ENCODE measurements at regions not wholly inside any gene's neighbourhood (a gene's known extent, or its start where the extent isn't known, plus 50 kb on each side); places are given as distances from the start of the nearest gene placed in this dataset.

GRCh38 chr9:88661759-88662158, 126.8 kb downstream of the NXNL2 start:
- TF ChIP-seq CTCF (IDR thresholded peaks at IDR 0.05; ENCODE audit: low read depth, low read length) (no peak), POLR2A (IDR thresholded peaks at IDR 0.05; ENCODE audit: extremely low read depth, insufficient read length) (no peak), MAX (IDR thresholded peaks at IDR 0.05; ENCODE audit: low read depth, low read length) (no peak), MYC (IDR thresholded peaks at IDR 0.05; ENCODE audit: low read depth, low read length) (no peak)
- no peak overlapping the region for H3K4me3 ChIP-seq (ENCODE audit: low read depth, low read length)
- DNase-seq (ENCODE audit: low read depth), result peak; percentile 21

GRCh38 chr9:88663771-88664419, 128.9 kb downstream of the NXNL2 start:
- no peak for DNase-seq (ENCODE audit: low read depth)
- TF ChIP-seq MAX (IDR thresholded peaks at IDR 0.05; ENCODE audit: low read depth, low read length) (no peak), CTCF (IDR thresholded peaks at IDR 0.05; ENCODE audit: low read depth, low read length) (no peak), MYC (IDR thresholded peaks at IDR 0.05; ENCODE audit: low read depth, low read length) (no peak), POLR2A (IDR thresholded peaks at IDR 0.05; ENCODE audit: extremely low read depth, insufficient read length) (no peak)
- no peak overlapping the region for H3K4me3 ChIP-seq (ENCODE audit: low read depth, low read length)

- no peak for DNase-seq (ENCODE audit: low read depth)
- TF ChIP-seq CTCF (IDR thresholded peaks at IDR 0.05; ENCODE audit: low read depth, low read length), result no peak
Measured at GRCh38 chr9:88664773-88665172, 129.8 kb downstream of the NXNL2 start.

GRCh38 chr9:88672874-88673689, 138.1 kb downstream of the NXNL2 start:
- no peak overlapping the region for H3K4me3 ChIP-seq (ENCODE audit: low read depth, low read length)
- TF ChIP-seq CTCF (IDR thresholded peaks at IDR 0.05; ENCODE audit: low read depth, low read length) (no peak), MYC (IDR thresholded peaks at IDR 0.05; ENCODE audit: low read depth, low read length) (no peak), POLR2A (IDR thresholded peaks at IDR 0.05; ENCODE audit: extremely low read depth, insufficient read length) (no peak), MAX (IDR thresholded peaks at IDR 0.05; ENCODE audit: low read depth, low read length) (no peak)
- DNase-seq (ENCODE audit: low read depth), result peak; percentile 15

More at GRCh38 chr9:88664773-88665172, 129.8 kb downstream of the NXNL2 start:
- no peak overlapping the region for H3K4me3 ChIP-seq (ENCODE audit: low read depth, low read length)

- no peak for TF ChIP-seq POLR2A (IDR thresholded peaks at IDR 0.05; ENCODE audit: extremely low read depth, insufficient read length)
- no peak for TF ChIP-seq MYC (IDR thresholded peaks at IDR 0.05; ENCODE audit: low read depth, low read length)
- no peak for TF ChIP-seq MAX (IDR thresholded peaks at IDR 0.05; ENCODE audit: low read depth, low read length)
- TF ChIP-seq CTCF (IDR thresholded peaks at IDR 0.05; ENCODE audit: low read depth, low read length), result no peak
- no peak overlapping the region for H3K4me3 ChIP-seq (ENCODE audit: low read depth, low read length)
- DNase-seq (ENCODE audit: low read depth), result no peak
Measured at GRCh38 chr9:88673886-88674285, 138.9 kb downstream of the NXNL2 start.

Data from NB4 (cell line).